ENCODE measurements at regions not wholly inside any gene's neighbourhood (a gene's known extent, or its start where the extent isn't known, plus 50 kb on each side); places are given as distances from the start of the nearest gene placed in this dataset.

GRCh38 chr18:78814766-78815165 is 164.9 kb upstream of the SALL3 start:
- WGBS, 2 donors (ENCODE audit: low coverage in 1 of 2) = 32 to 50% methylated on average over 6 to 14 of the region's 14 CpGs
- H3K4me1 ChIP-seq = peaks cover 0 to 3% (median 0%) of the 10 kb centered on the region in 4 donors
- intact Hi-C loops (cut with DNase I; ENCODE audit: low total_unique reads) (no loop called here), in situ Hi-C loops (cut with MboI; ENCODE audit: low pct_ligation_motif_present in 1 of 4, low pct_unique_long_range_greater_than_20kb in 1 of 4, low sequenced_read_pairs in 3 of 4) (loop anchor here in 1 of 4 donors (25.0 kb wide), 1 partner anchor 102 kb away; no protein-coding TSS in a partner anchor)
- TF ChIP-seq CTCF (IDR thresholded peaks at IDR 0.05) = no peak
- TF ChIP-seq EP300 (IDR thresholded peaks at IDR 0.05; ENCODE audit: low read depth) = no peak
- TF ChIP-seq POLR2A (IDR thresholded peaks at IDR 0.05) = no peak
- no peak for TF ChIP-seq POLR2AphosphoS5 (IDR thresholded peaks at IDR 0.05)
- H3K4me3 ChIP-seq = no peak overlapping the region
- DNase-seq = peak; percentile 19
- peaks cover 23% of the 10 kb centered on the region for H3K27me3 ChIP-seq
- no peak overlapping the region for H3K27ac ChIP-seq
- H3K9me3 ChIP-seq = no peaks in the 10 kb centered on the region
- H3K36me3 ChIP-seq = no peaks in the 10 kb centered on the region

GRCh38 chr18:78816114-78816513 is 163.5 kb upstream of the SALL3 start:
- no peaks in the 10 kb centered on the region for H3K9me3 ChIP-seq
- in situ Hi-C loops (cut with MboI; ENCODE audit: low pct_ligation_motif_present in 1 of 4, low pct_unique_long_range_greater_than_20kb in 1 of 4, low sequenced_read_pairs in 3 of 4) = loop anchor here in 1 of 4 donors (25.0 kb wide), 1 partner anchor 104 kb away; no protein-coding TSS in a partner anchor

GRCh38 chr18:78816916-78817315 is 162.7 kb upstream of the SALL3 start:
- no peak for DNase-seq
- no peak overlapping the region for H3K4me3 ChIP-seq
- 84% methylated on average over 20 of the region's 21 CpGs; no CpG with 5 or more reads in 1 of the 2 donors for WGBS, 2 donors (ENCODE audit: low coverage in 1 of 2)
- H3K4me1 ChIP-seq = peaks cover 0 to 3% (median 0%) of the 10 kb centered on the region in 4 donors
- H3K27ac ChIP-seq = no peak overlapping the region
- H3K27me3 ChIP-seq = peaks cover 22% of the 10 kb centered on the region
- in situ Hi-C loops (cut with MboI; ENCODE audit: low pct_ligation_motif_present in 1 of 4, low pct_unique_long_range_greater_than_20kb in 1 of 4, low sequenced_read_pairs in 3 of 4) = loop anchor here in 1 of 4 donors (25.0 kb wide), 1 partner anchor 105 kb away; no protein-coding TSS in a partner anchor
- H3K36me3 ChIP-seq = no peaks in the 10 kb centered on the region
- no peaks in the 10 kb centered on the region for H3K9me3 ChIP-seq
- TF ChIP-seq CTCF (IDR thresholded peaks at IDR 0.05) = no peak
- no peak for TF ChIP-seq POLR2AphosphoS5 (IDR thresholded peaks at IDR 0.05)
- no peak for TF ChIP-seq EP300 (IDR thresholded peaks at IDR 0.05; ENCODE audit: low read depth)
- TF ChIP-seq POLR2A (IDR thresholded peaks at IDR 0.05) = no peak
- intact Hi-C loops (cut with DNase I; ENCODE audit: low total_unique reads) = no loop called here

More at GRCh38 chr18:78816114-78816513, 163.5 kb upstream of the SALL3 start:
- TF ChIP-seq EP300 (IDR thresholded peaks at IDR 0.05; ENCODE audit: low read depth) (no peak), POLR2A (IDR thresholded peaks at IDR 0.05) (no peak), CTCF (IDR thresholded peaks at IDR 0.05) (no peak), POLR2AphosphoS5 (IDR thresholded peaks at IDR 0.05) (no peak)
- intact Hi-C loops (cut with DNase I; ENCODE audit: low total_unique reads) = no loop called here
- peaks cover 23% of the 10 kb centered on the region for H3K27me3 ChIP-seq
- no peak for DNase-seq
- WGBS, 2 donors (ENCODE audit: low coverage in 1 of 2) = 89 to 91% methylated on average over 15 of the region's 15 CpGs
- no peaks in the 10 kb centered on the region for H3K36me3 ChIP-seq
- H3K4me3 ChIP-seq = no peak overlapping the region
- H3K4me1 ChIP-seq = peaks cover 0 to 3% (median 0%) of the 10 kb centered on the region in 4 donors
- H3K27ac ChIP-seq = no peak overlapping the region

GRCh38 chr18:78818495-78818894 is 161.1 kb upstream of the SALL3 start:
- no peak for DNase-seq
- 88% methylated on average over 5 of the region's 5 CpGs; no CpG with 5 or more reads in 1 of the 2 donors for WGBS, 2 donors (ENCODE audit: low coverage in 1 of 2)
- Histone ChIP-seq H3K36me3 (no peaks in the 10 kb centered on the region), H3K27me3 (peaks cover 14% of the 10 kb centered on the region), H3K4me3 (no peak overlapping the region), H3K4me1 (peaks cover 0 to 3% (median 0%) of the 10 kb centered on the region in 4 donors), H3K27ac (no peak overlapping the region), H3K9me3 (no peaks in the 10 kb centered on the region)
- intact Hi-C loops (cut with DNase I; ENCODE audit: low total_unique reads) (no loop called here), in situ Hi-C loops (cut with MboI; ENCODE audit: low pct_ligation_motif_present in 1 of 4, low pct_unique_long_range_greater_than_20kb in 1 of 4, low sequenced_read_pairs in 3 of 4) (loop anchor here in 1 of 4 donors (25.0 kb wide), 1 partner anchor 106 kb away; no protein-coding TSS in a partner anchor)
- no peak for TF ChIP-seq CTCF (IDR thresholded peaks at IDR 0.05)
- no peak for TF ChIP-seq POLR2AphosphoS5 (IDR thresholded peaks at IDR 0.05)
- no peak for TF ChIP-seq EP300 (IDR thresholded peaks at IDR 0.05; ENCODE audit: low read depth)
- no peak for TF ChIP-seq POLR2A (IDR thresholded peaks at IDR 0.05)
